AG20443 (cell line): ENCODE measurements at regions not wholly inside any gene's neighbourhood (a gene's known extent, or its start where the extent isn't known, plus 50 kb on each side); places are given as distances from the start of the nearest gene placed in this dataset.
"Not testable (repeated sequence)": the region's sequence is repeated elsewhere in the genome, so short reads cannot be mapped to it uniquely, and the experiment has no call there.

Experiments
- DNase-seq: peaks from one replicate; pipeline ENCODE4 v3.0.0; 2012; ENCODE audit warnings: low spot score, mixed read lengths

DNA sequence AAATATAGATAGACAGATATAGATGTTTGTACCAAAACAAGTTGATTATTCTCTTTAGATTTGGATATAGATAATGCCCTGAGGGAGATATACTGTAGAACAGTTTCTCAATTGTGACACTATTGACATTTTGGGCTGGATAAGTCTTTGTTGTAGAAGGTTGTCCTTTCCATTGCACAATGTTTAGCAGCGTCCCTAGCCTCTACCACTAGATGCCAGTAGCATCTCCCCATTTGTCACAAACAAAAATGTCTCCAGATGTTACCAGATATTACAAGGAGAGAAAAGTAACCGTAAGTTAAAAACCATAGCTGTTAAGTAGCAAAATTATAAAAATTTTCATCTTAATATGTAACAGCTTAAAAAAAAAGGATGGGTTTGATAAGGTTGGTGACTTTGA, 2595.3 kb downstream of the ARAP2 start:
- peak; percentile 21 for DNase-seq

GRCh38 chr4:33649471-33649870, 2594.8 kb downstream of the ARAP2 start:
- DNase-seq, result no peak

- DNase-seq, result no peak
Observed at GRCh38 chr4:33650036-33650435, 2594.3 kb downstream of the ARAP2 start.

DNA sequence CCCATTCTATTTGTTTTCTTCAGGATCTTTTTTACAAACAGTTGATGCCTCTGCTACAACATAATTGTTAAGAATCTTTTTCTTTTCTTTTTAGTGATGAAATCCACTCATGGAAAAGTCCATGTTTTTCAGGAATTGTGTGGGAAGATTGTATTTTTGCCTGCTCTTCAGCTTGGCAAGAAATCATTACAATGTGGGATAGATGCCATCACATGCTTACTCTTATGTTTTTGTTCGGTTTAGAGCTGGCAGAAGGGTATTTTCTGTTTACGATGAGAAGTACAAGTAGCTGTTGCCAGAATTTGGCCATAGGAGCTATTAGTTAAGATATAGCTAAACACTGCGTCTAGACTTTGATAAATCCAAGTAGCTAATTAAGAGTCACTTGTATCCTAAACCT, 2585.3 kb downstream of the ARAP2 start:
- DNase-seq, result no peak

GRCh38 chr4:33661636-33662035, 2582.7 kb downstream of the ARAP2 start:
- DNase-seq, result no peak

GRCh38 chr4:33685939-33686338, 2558.4 kb downstream of the ARAP2 start:
- no peak for DNase-seq

DNA sequence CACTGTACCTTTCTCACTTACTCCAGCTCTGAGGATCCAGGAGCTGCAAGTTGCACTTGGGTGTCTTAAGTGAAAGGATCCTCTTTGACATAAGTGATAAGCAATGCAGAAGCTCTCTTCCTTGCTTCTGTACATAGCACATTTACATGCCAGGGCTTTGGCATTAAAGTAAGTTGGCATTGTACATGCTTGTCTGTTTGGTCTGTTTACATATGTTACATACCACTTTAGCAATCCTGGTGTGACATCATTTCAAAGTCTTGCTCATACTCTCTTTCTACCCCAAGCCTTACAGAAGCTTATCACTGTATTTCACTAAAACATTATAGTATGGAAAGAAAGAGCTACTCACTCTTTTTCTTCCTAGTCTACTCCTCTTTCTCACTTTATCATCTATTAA, 2548.3 kb downstream of the ARAP2 start:
- DNase-seq, result no peak

DNA sequence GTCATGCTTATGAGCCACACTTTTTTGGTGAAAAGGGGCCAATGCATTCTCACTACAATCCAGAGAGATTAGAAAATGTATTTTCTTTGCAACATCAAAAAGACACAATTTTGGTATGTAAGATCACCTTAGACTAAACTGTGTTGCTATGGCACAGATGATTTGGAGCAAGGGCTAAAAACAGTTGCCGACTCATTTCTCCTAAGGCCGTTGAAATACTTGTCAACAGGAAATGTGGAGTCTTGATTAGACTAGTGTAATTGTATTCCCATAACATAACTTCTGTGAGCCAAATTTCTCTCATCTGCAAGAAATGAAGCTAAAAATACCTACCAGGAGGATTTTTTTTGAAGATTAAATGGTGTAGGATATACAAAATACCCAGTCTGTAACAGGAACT, 2547.7 kb downstream of the ARAP2 start:
- DNase-seq, result no peak

DNA sequence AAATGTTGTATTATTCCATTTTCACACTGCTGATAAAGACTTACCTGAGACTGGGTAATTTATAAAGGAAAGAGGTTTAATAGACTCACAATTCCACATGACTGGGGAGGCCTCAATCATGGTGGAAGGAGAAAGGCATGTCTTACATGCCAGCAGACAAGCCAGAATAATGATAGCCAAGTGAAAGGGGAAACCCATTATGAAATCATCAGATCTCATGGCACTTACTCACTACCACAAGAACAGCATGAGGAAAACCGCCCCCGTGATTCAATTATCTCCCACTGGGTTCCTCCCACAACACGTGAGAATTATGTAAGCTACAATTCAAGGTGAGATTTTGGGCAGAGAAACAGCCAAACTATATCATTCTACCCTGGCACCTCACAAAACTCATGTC, 2535.1 kb downstream of the ARAP2 start:
- no peak for DNase-seq

- no peak for DNase-seq
Observed at GRCh38 chr4:33711826-33712225, 2532.5 kb downstream of the ARAP2 start.

GRCh38 chr4:33714971-33715370, 2529.3 kb downstream of the ARAP2 start:
- DNase-seq, result no peak

GRCh38 chr4:33715841-33716395, 2528.4 kb downstream of the ARAP2 start:
- DNase-seq, result peak; percentile 79

- peak; percentile 33 for DNase-seq
Observed at GRCh38 chr4:33722254-33722653, 2522.1 kb downstream of the ARAP2 start.

GRCh38 chr4:33722800-33723516, 2521.4 kb downstream of the ARAP2 start:
- DNase-seq, result peak; percentile 15

GRCh38 chr4:33724685-33725084, 2519.6 kb downstream of the ARAP2 start:
- DNase-seq, result no peak

DNA sequence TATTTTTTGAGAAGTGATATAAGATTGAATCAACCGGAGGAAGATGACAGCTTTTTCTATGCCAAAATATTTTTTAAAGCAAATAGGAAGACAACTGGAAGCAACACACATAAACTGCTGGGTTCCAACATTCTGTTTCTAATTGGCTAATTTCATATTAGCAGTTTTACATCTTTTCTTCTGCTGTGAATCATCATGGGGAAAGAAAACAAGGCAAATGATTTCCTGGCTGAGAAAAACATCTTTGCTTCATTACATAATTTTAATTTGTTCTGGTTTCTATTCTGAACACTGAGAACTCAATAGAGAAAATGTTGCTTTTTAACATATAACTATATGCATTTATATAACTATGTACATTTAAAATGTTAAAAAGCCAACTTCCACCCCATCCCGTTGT, 2518.5 kb downstream of the ARAP2 start:
- no peak for DNase-seq

GRCh38 chr4:33737726-33738125, 2506.6 kb downstream of the ARAP2 start:
- DNase-seq, result no peak

DNA sequence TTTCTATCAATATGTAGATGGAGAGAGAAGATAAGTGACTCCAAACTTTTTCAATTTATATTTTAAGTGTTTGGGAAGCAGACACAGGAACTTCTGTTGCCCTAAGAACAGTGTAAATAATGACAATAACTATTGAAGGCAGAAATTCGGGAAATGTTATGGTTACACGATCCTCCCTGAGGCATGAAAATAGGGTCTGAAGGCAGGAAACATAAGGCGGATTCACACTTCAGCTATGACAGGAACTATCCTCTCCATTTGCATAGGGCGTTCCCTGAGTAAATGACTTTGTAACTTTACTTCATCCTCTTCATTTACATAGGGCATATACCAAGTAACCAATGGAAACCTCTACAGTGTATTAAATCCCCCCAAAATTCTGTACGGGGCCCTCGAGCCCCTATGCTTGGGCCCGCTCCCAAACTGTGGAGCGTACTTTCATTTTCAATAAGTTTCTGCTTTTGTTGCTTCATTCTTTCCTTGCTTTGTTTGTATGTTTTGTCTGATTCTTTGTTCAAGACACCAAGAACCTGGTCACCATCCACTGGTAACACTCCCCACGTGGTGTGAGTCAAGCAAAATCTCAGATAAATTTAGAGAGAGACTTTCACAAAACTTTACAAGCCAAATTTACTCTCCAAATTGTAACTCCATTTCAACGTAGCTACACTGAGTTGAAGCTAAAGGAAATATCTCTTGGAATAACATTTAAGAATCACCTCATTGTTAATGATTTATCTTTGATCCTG, 2504.3 kb downstream of the ARAP2 start:
- DNase-seq, result no peak

DNA sequence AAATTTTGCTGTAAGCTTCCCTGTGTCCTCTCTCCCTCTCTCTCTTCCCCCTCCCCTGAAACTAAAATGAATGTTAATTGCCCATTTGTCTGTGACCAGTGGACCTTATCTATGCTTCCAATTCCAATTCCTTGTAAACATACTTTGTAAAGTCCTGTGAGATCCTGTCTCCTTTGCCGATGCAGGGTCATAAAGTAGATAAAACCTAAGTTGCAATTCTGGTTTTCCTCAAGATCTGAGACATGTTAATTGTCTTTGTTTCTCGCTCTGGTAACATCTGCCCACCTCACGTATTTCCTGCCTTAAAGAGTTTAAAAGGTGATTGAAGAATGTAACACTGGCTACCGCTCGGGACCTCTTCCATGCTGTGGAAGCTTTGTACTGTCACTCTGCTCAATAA, 2503.4 kb downstream of the ARAP2 start:
- not testable (repeated sequence) for DNase-seq

DNA sequence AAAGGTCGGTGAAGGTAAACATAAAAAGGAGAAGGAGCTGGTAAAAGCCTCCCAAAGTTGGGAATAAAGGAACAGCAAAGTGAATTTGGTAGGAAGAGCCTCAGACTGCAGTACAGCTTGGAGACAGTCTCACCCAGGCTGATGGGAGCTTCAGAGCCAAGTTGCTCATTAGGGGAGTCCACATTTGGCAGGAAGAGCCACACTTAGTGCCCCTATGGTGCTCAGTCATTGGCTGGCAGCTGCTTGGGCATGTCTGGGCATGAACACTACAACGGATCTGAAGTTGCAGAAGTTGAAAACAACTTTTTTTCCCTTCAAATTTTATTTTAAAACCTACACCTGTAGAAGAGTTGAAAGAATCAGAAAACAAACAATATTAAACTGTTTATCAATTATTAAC, 2497.3 kb downstream of the ARAP2 start:
- DNase-seq, result peak; percentile 18

DNA sequence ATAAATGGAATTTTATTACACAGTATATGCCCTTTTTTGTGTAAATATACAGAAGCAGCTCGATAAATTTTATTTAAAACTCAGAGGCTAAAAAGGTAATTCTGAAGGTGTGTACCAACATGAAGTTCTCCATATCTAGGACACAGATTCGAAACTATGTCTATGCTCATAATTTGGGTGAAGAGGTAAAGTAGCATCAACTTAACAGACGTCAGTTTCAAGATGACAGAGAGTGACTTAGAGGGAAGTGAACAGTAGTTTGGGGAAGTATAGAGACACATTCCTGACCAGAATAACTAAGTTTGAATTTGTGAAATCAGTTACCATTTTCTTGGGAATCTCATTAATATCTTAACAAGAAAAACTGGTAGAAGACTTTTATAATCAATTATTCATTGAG, 2493.3 kb downstream of the ARAP2 start:
- no peak for DNase-seq

DNA sequence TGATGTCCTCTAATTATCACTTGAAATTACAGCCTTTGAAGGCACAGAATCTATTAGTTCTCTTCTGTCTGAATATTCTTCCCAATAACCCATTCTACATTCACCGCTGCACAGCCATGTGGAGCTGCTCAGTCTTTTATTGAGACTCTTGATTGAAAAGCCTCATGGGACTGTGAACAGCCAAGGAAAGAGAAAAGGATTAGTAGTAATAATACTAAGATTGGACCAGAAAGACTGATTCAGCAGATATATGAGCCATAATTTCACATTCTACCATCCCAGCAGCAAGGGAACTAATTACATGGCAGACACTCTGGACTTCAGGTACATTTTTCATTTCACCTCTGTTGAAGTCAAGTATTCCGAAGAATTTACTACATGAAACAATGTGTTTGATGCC, 2471.7 kb downstream of the ARAP2 start:
- DNase-seq, result no peak
